GM19240 (cell line): ENCODE measurements at regions not wholly inside any gene's neighbourhood (a gene's known extent, or its start where the extent isn't known, plus 50 kb on each side); places are given as distances from the start of the nearest gene placed in this dataset.
"Not testable (repeated sequence)": the region's sequence is repeated elsewhere in the genome, so short reads cannot be mapped to it uniquely, and the experiment has no call there.

Experiments used
- DNase-seq: peaks from one replicate; pipeline ENCODE4 v3.0.0; 2011; ENCODE audit warnings: low spot score; ENCODE audit not compliant: insufficient read length

DNA sequence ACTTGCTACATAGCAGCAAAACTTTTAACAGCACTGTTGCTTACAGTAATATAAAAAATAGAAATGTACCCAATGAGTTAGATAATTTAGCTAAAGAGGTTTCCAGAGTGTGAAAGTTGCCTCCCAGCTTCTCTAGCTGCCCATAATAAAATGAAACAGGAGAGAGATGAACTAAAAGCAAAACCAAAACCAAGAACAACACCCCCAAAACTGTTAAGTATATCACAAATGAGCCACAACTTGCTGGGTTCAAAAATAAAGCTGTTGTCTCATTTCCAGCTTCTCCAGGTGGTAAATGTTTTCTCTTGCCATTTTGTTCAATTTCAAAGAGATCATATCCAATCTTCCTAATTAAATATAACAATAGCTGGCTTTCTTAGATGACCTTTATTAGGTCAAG, 614.0 kb downstream of the ETNK1 start:
- no peak for DNase-seq

DNA sequence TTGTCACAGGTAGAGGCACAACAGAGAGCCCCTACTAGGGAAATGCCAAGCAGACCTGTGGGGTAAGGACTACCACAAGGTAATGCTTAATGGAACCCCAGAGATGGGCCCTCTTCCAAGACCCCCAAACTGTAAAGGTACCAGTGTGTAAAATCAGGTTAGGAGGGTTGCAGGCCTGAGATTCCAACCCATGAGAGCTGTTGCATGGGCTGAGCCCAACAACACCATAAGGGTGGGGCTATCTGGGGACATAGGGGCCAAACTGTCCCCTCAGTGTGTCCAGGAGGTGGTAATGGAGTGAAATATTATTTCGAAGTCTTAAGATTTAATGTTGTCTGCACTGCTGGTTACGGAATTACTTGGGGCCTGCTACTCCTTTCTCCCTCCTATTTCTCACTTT, 620.2 kb downstream of the ETNK1 start:
- no peak for DNase-seq

DNA sequence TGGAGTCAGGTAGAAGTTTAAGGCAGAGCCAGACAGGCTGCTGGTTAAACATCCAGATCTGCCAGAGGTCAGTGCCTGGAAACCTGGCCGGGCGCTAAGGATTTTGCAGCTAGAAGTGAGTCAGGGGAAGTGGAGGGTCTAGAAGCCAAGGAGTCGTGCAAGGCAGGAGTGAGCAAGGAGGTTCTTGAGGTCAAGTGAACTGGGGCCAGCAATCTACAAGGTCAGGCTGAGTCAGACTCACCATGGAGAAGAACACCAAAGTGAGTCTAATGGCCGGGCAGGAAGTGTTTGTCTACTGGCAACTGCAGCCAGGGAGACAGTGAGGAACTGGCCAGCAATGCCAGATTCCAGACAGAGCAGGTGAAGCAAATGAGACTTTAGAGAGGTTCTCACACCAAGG, 628.2 kb downstream of the ETNK1 start:
- DNase-seq: no peak

DNA sequence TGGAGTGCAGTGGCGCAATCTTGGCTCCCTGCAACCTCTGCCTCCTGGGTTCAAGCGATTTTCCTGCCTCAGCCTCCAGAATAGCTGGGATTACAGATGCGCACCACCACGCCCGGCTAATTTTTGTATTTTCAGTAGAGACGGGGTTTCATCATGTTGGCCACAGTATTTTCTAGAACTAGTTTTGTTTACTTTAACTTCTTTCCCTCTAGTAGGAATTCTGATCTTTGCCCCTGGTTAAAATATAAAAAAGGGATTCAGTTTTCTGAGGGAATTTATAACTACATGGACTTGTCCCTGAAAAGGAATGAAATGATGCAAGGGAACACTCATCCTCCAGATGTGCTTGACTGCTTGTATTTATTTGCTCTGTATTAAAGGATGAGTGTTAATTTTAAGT, 628.9 kb downstream of the ETNK1 start:
- DNase-seq: not testable (repeated sequence)

DNA sequence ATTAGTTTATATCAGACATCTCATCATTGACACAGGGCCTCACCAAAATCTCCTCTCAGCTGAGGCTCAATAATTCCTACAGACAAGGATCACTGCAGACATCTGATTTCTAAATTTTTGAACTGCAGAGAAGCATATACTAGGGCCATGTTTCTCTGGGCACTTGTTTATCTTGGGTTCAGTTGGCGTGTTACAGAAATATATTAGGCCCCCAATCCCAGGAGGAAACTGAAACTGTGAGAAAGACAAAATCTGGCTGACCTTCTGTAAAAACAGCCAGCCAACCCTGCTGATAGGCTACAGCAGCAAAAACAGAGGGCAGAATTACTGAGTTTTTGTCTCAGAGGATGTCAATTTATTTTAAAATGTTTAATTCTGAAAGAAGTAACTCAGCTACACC, 634.6 kb downstream of the ETNK1 start:
- no peak for DNase-seq

DNA sequence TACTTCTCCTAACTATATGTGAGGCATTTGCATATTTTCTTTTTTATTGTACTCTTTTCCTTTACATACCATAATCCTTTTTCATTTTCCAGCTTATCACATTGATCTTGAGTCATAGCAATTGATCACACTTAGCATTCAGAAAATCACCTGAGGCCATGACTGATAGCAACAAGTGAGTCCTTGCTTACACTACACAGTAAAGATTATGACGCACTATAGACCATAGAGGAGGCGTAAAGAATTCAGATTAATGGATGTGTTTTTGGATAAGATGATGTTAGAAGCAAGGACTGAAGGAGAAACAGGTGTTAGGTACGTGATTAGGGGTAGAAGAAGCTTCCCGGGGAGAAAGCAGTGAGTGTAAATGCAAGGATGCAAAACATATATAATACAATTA, 637.7 kb downstream of the ETNK1 start:
- no peak for DNase-seq

DNA sequence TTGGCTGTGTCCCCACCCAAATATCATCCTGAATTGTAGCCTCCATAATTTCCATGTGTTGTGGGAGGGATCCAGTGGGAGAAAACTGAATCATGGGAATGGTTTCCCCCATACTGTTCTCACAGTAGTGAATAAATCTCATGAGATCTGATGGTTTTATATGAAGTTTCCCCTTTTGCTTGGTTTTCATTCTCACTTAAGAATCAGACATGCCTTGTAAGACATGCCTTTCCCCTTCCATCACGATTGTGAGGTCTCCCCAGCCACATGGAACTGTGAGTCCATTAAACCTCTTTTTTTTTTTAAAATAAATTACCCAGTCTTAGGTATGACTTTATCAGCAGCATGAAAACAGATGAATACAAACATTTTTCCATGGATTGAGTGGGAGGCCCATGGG, 652.9 kb downstream of the ETNK1 start:
- DNase-seq: no peak

DNA sequence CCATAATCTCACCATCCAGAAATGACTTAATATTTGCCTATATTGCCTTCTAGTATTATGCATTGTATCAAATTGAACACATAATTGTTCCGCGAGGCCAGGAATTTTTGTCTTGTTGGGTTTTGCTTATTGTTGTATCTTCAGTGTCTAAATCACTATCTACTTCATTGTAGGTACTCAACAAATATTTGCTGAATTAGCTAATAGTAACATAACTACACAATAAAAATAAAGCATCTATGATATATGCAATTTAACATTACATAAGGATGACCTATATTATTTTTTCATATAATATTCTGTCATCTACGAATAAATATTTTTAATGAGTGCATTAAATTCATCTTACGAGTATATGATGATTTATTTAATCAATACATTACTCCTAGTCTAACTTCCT, 656.3 kb downstream of the ETNK1 start:
- DNase-seq: no peak

DNA sequence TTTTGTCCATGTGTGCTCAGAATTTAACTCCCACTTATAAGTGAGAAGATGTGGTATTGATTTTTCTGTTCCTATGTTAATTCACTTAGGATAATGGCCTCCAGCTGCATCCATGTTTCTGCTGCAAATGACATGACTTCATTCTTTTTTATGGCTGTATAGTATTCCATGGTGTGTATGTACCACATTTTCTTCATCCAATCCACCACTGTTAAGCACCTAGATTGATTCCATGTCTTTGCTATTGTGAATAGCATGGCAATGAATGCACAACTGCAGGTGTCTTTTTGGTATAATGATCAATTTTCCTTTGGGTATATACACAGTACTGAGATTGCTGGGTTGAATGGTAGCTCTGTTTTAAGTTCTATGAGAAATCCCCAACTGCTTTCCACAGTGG, 657.7 kb downstream of the ETNK1 start:
- no peak for DNase-seq

DNA sequence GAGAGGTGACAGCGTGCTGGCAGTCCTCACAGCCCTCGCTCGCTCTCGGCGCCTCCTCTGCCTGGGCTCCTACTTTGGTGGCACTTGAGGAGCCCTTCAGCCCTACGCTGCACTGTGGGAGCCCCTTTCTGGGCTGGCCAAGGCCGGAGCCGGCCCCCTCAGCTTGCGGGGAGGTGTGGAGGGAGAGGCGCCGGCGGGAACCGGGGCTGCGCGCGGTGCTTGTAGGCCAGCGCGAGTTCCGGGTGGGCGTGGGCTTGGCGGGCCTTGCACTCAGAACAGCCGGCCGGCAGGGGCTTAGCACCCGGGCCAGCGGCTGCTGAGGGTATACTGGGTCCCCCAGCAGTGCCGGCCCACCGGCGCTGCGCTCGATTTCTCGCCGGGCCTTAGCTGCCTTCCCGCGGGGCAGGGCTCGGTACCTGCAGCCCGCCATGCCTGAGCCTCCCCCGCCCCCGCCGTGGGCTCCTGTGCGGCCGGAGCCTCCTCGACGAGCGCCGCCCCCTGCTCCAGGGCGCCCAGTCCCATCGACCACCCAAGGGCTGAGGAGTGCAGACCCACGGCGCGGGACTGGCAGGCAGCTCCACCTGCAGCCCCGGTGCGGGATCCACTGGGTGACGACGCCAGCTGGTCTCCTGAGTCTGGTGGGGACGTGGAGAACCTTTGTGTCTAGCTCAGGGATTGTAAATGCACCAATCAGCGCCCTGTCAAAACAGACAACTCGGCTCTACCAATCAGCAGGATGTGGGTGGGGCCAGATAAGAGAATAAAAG, 661.0 kb downstream of the ETNK1 start:
- DNase-seq: not testable (repeated sequence)

DNA sequence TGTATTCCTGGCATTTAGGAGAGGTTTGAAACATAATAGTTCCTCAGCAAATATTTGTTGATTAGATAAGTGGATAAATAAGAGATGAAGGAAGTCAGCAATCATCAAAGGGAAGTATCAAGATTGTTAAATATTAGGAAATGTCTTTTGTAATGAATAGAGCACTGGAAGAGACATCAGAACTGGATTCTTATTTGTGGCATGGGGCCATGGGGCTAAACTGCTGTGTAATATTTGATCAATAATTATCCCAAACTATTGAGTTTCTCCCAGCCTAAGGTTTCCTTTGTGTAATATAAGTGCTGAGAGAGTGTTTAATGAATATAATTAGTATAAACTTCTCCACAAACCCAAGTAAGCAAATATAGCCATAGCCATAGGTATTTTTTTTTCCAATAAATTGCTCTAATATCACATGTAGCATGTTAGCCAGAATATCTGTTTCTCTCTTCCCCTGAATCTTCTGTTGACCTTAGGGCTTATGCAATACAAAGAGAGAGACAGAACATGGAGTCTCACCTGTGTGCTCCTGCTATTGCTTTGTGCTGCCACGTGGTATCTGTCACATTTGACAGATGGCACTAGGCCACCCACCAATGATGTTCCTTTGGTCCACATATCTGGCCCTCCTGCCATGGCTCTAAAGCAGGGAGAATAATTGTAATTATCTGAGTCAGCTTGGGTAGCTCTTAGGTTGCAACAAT, 658.7 kb downstream of the SOX5 start:
- DNase-seq: no peak

DNA sequence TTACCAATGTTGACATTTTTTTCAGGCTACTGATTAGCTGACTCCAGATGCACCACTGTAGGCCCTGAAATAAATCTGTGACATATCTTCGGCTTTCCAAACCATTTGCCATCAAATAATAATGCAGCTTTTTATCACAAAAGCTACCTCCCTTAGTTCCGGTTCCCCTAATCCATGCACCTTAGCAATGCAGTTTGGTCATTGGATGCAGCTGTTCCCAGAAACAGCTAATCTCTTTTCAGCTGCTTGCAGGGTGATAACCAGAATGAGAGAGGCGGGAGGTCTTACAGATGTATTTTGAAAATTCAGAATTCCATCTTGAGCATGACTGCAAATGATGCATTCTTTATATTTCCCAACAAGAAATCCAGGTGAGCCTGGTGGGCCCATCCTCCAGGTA, 646.2 kb downstream of the SOX5 start:
- DNase-seq: no peak

DNA sequence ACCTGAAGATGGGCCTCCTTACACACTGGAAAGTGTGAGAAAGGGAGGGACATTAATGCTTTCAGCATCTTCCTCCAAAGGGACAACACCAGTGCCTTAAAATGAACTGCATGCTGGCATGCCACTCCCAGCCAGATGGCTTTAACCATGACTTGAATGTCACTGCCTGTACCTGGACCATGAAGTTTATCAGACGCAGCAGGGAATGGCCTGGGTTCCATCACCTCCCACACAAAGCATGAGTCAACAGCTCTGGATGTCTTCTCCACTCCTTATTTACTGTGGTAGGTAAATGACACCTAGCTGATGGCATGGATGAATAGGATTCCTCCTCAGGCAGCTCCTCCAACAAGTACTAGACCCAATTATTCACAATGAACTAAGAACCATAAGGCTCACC, 645.6 kb downstream of the SOX5 start:
- DNase-seq: no peak

DNA sequence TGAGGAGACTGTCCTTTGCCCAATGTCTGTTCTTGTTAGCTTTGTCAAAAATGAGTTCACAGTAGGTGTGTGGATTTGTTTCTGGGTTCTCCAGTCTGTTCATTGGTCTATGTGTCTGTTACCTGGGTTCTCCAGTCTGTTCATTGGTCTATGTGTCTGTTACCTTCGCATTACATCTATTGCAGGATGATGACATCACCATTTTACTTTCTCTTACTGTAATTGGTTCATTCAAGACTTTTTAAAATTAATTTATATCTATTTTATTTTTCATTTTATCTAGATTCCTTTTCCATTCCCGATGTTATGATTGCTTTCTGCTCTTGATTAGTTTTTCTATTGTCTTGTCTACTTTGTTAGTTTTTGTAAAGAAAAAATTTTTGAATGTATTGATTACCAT, 615.5 kb downstream of the SOX5 start:
- no peak for DNase-seq

DNA sequence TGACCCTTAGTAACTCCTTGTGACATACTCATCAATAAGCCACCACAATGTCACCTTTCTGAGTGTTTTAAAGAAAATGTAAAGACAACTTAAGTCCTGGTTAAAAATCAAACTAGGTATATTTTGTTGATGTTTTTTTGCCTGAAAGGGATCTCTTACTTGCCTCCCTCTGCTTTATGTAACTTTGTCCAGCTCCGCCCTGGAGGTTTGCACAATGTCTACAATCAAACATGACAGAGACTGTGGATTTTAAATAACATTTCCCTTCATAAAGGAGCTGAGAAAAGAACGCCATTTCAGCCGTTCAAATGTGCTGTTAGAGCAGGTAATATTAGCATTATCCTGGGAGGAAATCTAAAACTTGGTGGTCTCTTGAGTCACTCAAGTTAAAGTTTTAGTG, 613.9 kb downstream of the SOX5 start:
- DNase-seq: no peak

DNA sequence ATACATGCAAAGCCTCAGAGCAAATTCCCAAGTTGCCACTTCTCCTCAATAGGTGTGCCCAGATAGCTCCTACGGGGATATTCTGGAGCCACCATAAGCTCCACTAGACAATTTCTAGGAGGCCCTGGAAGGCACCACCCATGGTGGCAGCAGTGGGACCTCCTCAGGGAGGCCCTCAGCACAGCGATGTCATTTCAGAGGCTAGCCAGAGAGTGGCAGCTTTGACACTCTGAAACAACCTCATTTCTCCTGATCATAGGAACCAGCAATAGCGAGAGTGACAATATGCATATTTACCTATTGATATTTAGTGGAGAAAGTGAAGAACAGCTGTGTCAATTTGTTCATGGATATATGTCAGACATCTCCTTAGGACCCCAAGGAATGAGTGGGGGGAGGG, 612.3 kb downstream of the SOX5 start:
- no peak for DNase-seq

DNA sequence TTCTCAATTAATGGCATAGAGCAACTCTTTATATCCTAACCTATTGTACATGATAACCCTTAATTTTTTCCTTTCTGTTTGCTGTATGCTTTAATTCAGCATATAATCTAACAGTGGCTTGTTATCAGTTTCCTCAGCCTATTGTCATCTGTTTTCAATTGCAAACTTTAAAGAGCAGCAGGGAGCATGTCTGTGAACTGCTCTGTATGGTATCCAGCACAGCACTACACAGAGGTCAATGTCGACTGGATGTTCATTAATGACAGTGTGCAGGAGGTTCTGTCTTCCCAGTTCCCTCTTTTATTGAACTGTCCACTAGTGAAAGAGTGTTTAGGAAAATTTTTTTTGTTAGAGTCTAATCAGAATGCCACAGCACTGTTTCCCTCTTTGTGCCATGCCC, 609.1 kb downstream of the SOX5 start:
- no peak for DNase-seq

DNA sequence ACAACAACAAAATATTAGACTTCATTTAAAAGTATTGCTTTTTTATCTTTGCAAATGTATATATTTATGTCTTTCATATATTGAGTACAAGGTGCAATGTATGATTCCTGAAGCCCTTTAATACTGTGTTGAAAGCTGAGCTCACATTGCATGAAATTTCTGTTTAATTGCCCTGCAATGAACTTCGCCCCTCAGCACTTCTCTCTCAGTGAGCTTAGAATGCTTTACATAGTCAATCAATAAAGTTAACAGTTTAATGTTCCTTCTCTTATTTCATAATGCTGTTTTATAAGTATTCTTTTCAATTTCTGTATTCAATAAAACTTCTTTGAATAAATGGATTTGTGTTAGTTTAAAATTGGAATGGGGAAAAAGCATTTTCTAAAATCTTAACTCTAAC, 607.1 kb downstream of the SOX5 start:
- no peak for DNase-seq

DNA sequence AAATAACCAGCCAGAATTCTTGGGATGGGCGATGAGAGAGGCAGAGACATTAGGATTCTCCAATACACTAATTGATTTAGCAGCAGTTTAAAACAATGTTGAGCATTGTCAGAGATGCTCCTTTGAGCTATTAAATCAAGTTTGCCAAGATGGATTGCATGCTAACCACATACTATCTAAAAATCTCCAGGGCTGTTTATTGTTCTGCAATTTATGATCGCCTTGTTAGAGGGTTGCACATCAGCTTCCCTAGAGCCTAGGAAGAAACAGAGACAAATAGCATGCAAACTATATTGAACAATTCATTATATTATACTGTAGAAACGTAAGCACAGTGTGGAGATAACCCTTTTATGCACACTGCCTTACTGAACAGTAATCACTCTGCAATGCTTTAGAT, 599.9 kb downstream of the SOX5 start:
- no peak for DNase-seq

DNA sequence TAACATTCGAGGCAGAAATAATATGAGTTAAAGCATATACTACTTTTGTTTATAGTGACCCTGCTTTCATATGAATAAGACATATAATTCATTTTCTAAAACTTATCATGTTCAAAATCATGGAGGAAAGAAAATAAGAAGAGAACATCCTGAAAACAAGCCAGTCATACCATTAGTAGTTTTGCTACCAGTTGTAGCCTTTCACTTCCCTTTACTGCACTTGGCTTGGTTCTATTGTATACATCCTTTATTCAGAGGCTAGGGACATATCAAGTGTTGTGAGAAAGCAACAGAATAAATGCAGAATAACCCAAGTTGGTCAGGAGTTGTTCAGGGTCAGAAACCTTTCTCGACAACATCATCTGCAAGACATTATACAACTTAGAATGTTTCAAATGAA, 598.7 kb downstream of the SOX5 start:
- no peak for DNase-seq

DNA sequence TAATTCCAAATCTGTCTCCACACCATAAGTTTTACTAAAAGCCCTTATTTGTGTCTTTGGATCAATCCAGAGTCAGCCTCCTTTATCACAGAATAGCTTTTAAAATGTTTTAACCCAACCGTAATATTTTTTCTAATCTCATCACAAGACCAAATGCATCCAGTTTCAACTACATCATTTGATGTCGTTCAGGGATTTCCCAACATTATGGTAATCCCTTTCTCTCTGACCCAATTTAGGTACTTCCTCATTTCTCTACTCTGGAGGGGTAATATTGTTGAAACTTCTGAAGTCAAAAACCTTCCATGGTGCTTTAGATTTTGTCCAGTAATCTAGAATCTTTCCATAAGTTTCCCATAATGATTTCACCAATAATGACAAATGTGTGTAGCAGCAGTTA, 596.8 kb downstream of the SOX5 start:
- no peak for DNase-seq

DNA sequence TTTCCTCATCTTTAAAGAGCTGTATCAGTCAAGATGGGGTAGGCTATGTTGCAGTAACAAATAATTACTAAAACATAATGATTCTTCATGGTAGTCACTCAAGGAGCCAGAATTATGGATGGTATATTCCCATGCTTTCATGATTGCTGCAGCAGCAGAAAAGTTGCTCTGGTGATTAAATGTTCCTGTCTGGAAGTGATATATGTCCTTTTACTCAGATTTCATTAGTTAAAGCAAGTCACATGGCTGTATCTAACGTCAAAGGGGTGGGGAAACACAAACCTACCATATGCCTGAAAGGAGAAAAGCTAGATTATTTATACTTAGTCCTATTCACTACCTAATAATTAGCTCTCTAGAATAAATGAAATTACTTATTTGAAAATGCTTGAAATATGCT, 594.7 kb downstream of the SOX5 start:
- no peak for DNase-seq

DNA sequence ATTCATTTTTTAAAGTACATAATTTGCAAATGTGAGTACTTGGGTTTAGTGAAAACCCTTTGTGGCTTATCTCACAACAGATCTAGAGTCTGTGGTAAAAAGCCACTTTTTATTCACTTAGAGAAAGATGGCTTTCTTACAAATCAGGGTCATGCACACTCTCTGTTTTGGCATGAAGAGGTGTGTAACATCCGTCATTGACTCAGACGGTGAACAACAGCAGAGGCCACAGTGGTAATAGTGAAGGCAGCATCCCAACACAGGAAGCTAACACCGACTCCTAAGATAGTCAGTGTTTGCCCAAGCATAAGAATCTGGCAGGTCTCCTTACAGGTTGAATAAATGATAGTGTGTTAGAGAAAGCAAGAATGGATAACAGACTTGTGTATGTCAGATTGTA, 593.0 kb downstream of the SOX5 start:
- no peak for DNase-seq
